Hepatocyte (in vitro differentiated cells): ENCODE measurements at regions not wholly inside any gene's neighbourhood (a gene's known extent, or its start where the extent isn't known, plus 50 kb on each side); places are given as distances from the start of the nearest gene placed in this dataset.

Experiments
- DNase-seq: peaks from one replicate; pipeline ENCODE4 v3.0.0-alpha.2; 2016; ENCODE audit warnings: low spot score
- H2AFZ ChIP-seq: fragments of 200-600 bp; sonication (generic); 2 replicates; pipeline ENCODE4 v1.6.0; 2016; ENCODE audit warnings: antibody characterized with exemption, mild to moderate bottlenecking
- H3K27ac ChIP-seq: fragments of 200-600 bp; sonication (generic); 2 replicates; pipeline ENCODE4 v1.5.1; 2016; ENCODE audit warnings: mild to moderate bottlenecking
- H3K27me3 ChIP-seq: fragments of 200-600 bp; sonication (generic); 2 replicates; pipeline ENCODE4 v1.6.1; 2016
- H3K36me3 ChIP-seq: fragments of 200-600 bp; sonication (generic); replicated peaks from 2 replicates; pipeline ENCODE4 v1.5.1; 2016; ENCODE audit warnings: low read depth; ENCODE audit not compliant: insufficient read depth
- H3K4me1 ChIP-seq: fragments of 200-600 bp; sonication (generic); 2 replicates; pipeline ENCODE4 v1.5.1; 2016; ENCODE audit warnings: mild to moderate bottlenecking, moderate library complexity; ENCODE audit not compliant: insufficient read depth
- H3K4me2 ChIP-seq: fragments of 200-600 bp; sonication (generic); 2 replicates; pipeline ENCODE4 v1.6.0; 2016
- H3K4me3 ChIP-seq: fragments of 200-600 bp; sonication (generic); 2 replicates; pipeline ENCODE4 v1.5.1; 2016; ENCODE audit warnings: mild to moderate bottlenecking
- H3K79me2 ChIP-seq: fragments of 200-600 bp; sonication (generic); 2 replicates; pipeline ENCODE4 v1.6.0; 2017; ENCODE audit warnings: mild to moderate bottlenecking
- H3K9me2 ChIP-seq: fragments of 200-600 bp; sonication (generic); replicated peaks from 2 replicates; pipeline ENCODE4 v1.6.0; 2017; ENCODE audit warnings: mild to moderate bottlenecking; ENCODE audit not compliant: insufficient read depth
- H3K9me3 ChIP-seq: fragments of 200-600 bp; sonication (generic); 2 replicates; pipeline ENCODE4 v1.5.1; 2016; ENCODE audit warnings: low read depth, mild to moderate bottlenecking
- H4K20me1 ChIP-seq: fragments of 200-600 bp; sonication (generic); 2 replicates; pipeline ENCODE4 v1.6.0; 2016; ENCODE audit warnings: mild to moderate bottlenecking; ENCODE audit not compliant: insufficient read depth, poor library complexity, severe bottlenecking
- EZH2 ChIP-seq: fragments of 200-600 bp; sonication (generic); IDR thresholded peaks from 2 replicates; pipeline ENCODE4 v1.6.1; 2016; ENCODE audit warnings: antibody characterized with exemption, mild to moderate bottlenecking, borderline replicate concordance
- EZH2phosphoT487 ChIP-seq: fragments of 200-600 bp; sonication (generic); IDR thresholded peaks from one replicate; pipeline ENCODE4 v1.6.1; 2018; ENCODE audit warnings: antibody characterized with exemption, mild to moderate bottlenecking, low read depth, moderate library complexity; ENCODE audit not compliant: unreplicated experiment, severe bottlenecking
- WGBS: methylation state at CpG from one replicate; pipeline ENCODE4 v1.1.6; 2016; ENCODE audit warnings: low lambda C conversion rate; ENCODE audit errors: missing lambda C conversion rate; 5-methylcytosine and 5-hydroxymethylcytosine counted together
- TF ChIP-seq, protein P1 (sequence below): fragments of 200-600 bp; sonication (generic); IDR thresholded peaks from 2 replicates; pipeline ENCODE4 v1.5.1; 2016; ENCODE audit warnings: antibody characterized with exemption, mild to moderate bottlenecking; ENCODE audit not compliant: poor library complexity

DNA sequence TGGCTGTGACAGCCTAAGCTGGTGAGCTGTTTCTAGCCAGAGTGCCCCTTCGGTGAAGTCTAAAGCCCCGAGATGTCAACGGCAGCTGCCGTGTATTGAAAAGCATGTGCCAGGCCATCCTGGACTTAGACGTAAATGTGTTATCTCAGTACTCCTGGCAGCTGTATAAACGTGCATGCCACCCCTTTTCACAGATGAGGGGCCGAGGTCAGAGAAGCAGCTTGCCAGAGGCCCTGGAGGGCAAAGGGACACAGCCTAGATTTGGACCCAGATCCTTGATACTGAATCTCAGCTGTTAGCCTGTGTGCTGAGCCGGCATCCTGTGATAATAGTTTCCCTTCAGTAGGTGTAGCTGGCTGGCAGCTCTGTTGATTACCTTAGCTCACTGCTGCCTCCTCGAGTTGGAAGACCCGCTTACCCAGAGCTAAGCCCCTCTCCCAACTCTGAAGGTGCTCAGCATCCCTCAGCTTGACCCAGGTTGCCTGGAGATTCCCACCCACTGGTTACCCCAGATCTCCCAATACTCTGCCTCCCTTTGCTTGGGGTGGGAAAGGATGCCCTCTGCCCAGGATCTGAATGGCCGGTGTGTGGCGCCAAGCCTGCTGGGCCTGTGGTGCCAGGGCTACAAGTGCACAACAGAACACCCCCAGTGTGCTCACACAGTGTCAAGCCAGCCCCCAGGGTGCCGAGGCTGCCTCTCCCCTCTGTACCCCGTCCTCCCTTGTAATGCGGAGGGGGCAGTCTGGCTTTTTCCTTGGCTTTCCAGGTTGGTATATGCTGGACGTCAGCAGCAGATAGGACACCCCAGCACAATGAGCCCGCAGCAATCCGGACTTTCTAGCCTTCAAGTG is 59.8 kb upstream of the WNT7B start:
- Histone ChIP-seq H3K4me1 (peaks cover 11% of the 10 kb centered on the region), H3K4me3 (peak overlapping the region; percentile 51), H4K20me1 (no peaks in the 10 kb centered on the region), H3K9me3 (no peaks in the 10 kb centered on the region), H2AFZ (peak overlapping the region; percentile 61), H3K4me2 (peak overlapping the region; percentile 98), H3K9me2 (no peaks in the 10 kb centered on the region), H3K27ac (peak overlapping the region; percentile 87), H3K27me3 (no peaks in the 10 kb centered on the region), H3K36me3 (no peaks in the 10 kb centered on the region), H3K79me2 (no peaks in the 10 kb centered on the region)
- 54% methylated on average over 18 of the region's 18 CpGs for WGBS
- peak; percentile 67 for DNase-seq
- TF ChIP-seq, protein P1, sequence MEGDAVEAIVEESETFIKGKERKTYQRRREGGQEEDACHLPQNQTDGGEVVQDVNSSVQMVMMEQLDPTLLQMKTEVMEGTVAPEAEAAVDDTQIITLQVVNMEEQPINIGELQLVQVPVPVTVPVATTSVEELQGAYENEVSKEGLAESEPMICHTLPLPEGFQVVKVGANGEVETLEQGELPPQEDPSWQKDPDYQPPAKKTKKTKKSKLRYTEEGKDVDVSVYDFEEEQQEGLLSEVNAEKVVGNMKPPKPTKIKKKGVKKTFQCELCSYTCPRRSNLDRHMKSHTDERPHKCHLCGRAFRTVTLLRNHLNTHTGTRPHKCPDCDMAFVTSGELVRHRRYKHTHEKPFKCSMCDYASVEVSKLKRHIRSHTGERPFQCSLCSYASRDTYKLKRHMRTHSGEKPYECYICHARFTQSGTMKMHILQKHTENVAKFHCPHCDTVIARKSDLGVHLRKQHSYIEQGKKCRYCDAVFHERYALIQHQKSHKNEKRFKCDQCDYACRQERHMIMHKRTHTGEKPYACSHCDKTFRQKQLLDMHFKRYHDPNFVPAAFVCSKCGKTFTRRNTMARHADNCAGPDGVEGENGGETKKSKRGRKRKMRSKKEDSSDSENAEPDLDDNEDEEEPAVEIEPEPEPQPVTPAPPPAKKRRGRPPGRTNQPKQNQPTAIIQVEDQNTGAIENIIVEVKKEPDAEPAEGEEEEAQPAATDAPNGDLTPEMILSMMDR, result peak; percentile 19
- TF ChIP-seq EZH2, result no peak

DNA sequence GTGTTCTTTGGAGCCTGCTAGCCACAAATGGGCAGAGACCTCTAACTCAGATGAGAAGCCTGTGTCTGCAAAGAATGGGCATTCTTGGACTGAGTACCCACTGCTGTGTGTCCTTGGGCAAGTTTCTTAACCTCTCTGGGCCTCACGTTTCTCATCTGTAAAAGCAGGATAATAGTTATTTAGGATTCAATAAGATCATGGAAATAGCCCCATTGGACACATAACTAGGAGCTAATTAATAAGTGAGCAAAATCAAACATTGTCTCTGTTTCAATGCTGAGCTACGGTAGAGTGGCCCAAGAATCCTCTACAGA is 61.2 kb upstream of the WNT7B start:
- DNase-seq, result no peak
- Histone ChIP-seq H3K4me3 (no peak overlapping the region), H4K20me1 (no peaks in the 10 kb centered on the region), H2AFZ (no peak overlapping the region), H3K36me3 (no peaks in the 10 kb centered on the region), H3K9me3 (no peaks in the 10 kb centered on the region), H3K4me2 (no peak overlapping the region), H3K27ac (no peak overlapping the region), H3K27me3 (no peaks in the 10 kb centered on the region), H3K79me2 (no peaks in the 10 kb centered on the region), H3K4me1 (peaks cover 11% of the 10 kb centered on the region), H3K9me2 (no peaks in the 10 kb centered on the region)
- 93% methylated on average over 2 of the region's 2 CpGs for WGBS
- TF ChIP-seq EZH2 (no peak), EZH2phosphoT487 (no peak)
- TF ChIP-seq, protein P1, result no peak

DNA sequence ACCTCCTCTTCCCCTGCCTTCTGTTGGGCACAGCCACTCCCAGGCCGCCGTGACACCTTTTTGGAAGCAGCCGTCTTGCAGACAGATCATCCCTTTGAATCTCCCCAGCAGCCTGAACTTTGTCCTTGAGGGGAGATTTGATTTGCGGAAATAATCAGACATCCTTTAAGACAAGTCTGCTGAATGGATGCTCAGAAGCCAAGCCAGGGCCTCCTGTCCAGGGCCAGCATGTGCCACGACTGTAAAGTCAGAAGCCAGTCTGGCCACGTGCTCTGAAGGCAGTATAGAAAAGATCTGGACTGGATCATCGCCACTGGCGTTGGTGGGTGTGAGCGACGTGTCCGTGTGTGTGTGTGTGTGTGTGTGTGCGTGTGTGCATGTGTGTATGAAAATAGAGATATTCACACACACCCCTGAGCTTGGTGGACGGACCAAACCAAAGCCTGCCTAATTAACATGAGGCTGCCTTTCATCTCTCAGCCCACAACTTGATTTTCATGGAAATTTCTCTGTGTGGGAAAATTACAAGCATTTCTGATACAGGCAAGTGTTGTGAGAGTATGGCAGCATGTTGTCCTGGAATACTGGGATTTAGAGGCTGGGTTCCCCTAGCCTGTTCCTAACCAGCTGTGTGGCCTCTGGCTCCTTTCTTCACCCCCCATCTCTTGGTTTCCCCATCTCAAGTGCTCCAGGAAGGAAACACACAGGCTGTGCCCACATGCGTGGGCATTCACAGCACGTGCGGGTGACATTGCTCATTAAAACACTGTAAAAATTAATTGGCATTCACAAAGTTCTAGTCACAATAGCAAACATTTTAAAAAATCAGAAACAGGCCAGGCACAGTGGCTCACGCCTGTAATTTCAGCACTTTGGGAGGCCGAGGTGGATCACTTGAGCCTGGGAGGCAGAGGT is 61.8 kb upstream of the WNT7B start:
- no peaks in the 10 kb centered on the region for H3K27me3 ChIP-seq
- WGBS, result 79% methylated on average over 18 of the region's 18 CpGs
- H3K9me3 ChIP-seq, result no peaks in the 10 kb centered on the region
- H3K79me2 ChIP-seq, result no peaks in the 10 kb centered on the region
- no peak overlapping the region for H3K4me2 ChIP-seq
- TF ChIP-seq EZH2, result no peak
- no peak for TF ChIP-seq EZH2phosphoT487
- TF ChIP-seq, protein P1, result no peak
- H3K36me3 ChIP-seq, result no peaks in the 10 kb centered on the region
- no peak overlapping the region for H3K4me3 ChIP-seq
- no peak for DNase-seq
- H2AFZ ChIP-seq, result no peak overlapping the region
- H3K27ac ChIP-seq, result no peak overlapping the region
- no peaks in the 10 kb centered on the region for H3K9me2 ChIP-seq
- no peaks in the 10 kb centered on the region for H4K20me1 ChIP-seq
- H3K4me1 ChIP-seq, result peaks cover 13% of the 10 kb centered on the region
